ENCODE measurements at regions not wholly inside any gene's neighbourhood (a gene's known extent, or its start where the extent isn't known, plus 50 kb on each side); places are given as distances from the start of the nearest gene placed in this dataset.

GRCh38 chr6:91243436-91243835 lies 656.6 kb upstream of the MAP3K7 start:
- DNase-seq (ENCODE audit: low read depth) = no peak
- H3K4me3 ChIP-seq (ENCODE audit: low read depth, low read length) = no peak overlapping the region
- TF ChIP-seq, protein P1, sequence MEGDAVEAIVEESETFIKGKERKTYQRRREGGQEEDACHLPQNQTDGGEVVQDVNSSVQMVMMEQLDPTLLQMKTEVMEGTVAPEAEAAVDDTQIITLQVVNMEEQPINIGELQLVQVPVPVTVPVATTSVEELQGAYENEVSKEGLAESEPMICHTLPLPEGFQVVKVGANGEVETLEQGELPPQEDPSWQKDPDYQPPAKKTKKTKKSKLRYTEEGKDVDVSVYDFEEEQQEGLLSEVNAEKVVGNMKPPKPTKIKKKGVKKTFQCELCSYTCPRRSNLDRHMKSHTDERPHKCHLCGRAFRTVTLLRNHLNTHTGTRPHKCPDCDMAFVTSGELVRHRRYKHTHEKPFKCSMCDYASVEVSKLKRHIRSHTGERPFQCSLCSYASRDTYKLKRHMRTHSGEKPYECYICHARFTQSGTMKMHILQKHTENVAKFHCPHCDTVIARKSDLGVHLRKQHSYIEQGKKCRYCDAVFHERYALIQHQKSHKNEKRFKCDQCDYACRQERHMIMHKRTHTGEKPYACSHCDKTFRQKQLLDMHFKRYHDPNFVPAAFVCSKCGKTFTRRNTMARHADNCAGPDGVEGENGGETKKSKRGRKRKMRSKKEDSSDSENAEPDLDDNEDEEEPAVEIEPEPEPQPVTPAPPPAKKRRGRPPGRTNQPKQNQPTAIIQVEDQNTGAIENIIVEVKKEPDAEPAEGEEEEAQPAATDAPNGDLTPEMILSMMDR (IDR thresholded peaks at IDR 0.05; ENCODE audit: control insufficient read depth, extremely low read depth, insufficient read depth) = no peak

- TF ChIP-seq, protein P1 (IDR thresholded peaks at IDR 0.05; ENCODE audit: control insufficient read depth, extremely low read depth, insufficient read depth) = no peak
- no peak overlapping the region for H3K4me3 ChIP-seq (ENCODE audit: low read depth, low read length)
- DNase-seq (ENCODE audit: low read depth) = no peak
Observed at GRCh38 chr6:91242614-91242949, 655.7 kb upstream of the MAP3K7 start.

GRCh38 chr6:91241946-91242613 lies 655.2 kb upstream of the MAP3K7 start:
- DNase-seq (ENCODE audit: low read depth) = no peak
- H3K4me3 ChIP-seq (ENCODE audit: low read depth, low read length) = no peak overlapping the region
- TF ChIP-seq, protein P1 (IDR thresholded peaks at IDR 0.05; ENCODE audit: control insufficient read depth, extremely low read depth, insufficient read depth) = no peak

DNA sequence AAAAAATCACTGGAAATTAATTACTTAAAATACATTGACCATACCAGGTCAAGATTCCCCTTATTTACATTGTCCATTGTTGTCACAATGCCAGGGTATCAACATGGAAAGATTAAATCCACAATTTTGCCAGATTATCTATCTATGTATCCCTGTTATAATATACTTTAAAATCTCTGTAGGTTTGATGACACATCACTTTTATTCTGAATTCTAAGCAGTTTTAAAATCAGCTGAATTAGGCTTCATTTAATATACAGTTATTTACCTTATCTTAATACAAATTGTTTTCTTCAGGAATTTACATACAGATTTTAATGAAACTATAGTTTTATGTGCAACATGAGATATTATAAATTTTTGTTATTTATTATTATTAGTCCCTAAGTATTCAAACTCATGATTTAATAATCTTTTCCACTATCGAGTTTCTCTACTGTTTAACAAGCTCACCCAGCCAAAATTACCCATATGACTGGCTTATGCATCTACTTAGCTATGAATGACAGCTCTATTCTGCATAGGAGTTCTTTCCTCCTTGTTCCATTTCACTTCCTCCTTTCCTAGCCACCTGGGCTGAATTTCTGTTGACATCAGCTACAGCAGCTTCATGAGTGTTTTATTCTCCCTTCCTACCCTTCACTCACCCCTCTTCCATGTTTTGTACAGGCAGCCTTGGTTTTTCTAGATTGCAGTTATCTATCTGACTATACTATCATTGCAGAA lies 654.2 kb upstream of the MAP3K7 start:
- TF ChIP-seq, protein P1 (IDR thresholded peaks at IDR 0.05; ENCODE audit: control insufficient read depth, extremely low read depth, insufficient read depth) = no peak
- no peak for DNase-seq (ENCODE audit: low read depth)
- H3K4me3 ChIP-seq (ENCODE audit: low read depth, low read length) = no peak overlapping the region

- no peak overlapping the region for H3K4me3 ChIP-seq (ENCODE audit: low read depth, low read length)
- no peak for DNase-seq (ENCODE audit: low read depth)
- TF ChIP-seq, protein P1 (IDR thresholded peaks at IDR 0.05; ENCODE audit: control insufficient read depth, extremely low read depth, insufficient read depth) = no peak
Observed at GRCh38 chr6:91221072-91221720, 634.3 kb upstream of the MAP3K7 start.

DNA sequence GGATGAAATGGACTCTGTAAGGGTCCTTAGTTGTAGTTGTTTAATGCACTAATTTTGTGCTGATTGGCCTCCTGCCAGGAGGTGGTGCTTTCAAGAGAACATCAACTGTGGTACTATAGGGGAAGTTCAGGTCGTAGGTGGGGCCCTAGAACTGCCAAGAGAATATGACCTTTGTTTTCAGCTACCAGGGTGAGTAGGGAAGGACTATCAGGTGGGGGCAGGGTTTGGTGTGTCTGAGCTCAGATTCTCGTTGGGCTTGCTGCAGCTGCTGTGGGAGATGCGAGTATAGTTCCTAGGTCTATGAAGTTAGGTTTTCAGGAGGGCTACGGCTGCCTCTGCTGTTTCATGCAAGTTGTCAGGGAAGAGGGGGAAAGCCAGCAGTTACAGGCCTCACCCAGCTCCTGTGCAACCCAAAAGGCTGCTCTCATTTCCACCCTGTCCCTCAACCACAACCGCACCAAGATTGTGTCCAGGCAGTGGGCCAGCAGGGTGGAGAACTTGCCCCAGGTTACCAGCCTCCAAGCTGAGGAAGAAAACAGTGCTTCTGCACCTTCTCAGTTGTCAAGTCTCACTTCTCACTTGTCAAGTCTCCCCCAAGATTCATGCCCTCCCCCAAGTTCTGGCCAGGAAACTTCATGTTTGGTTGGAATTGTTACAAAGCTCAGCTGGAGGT lies 626.5 kb upstream of the MAP3K7 start:
- H3K4me3 ChIP-seq (ENCODE audit: low read depth, low read length) = no peak overlapping the region
- DNase-seq (ENCODE audit: low read depth) = no peak
- TF ChIP-seq, protein P1 (IDR thresholded peaks at IDR 0.05; ENCODE audit: control insufficient read depth, extremely low read depth, insufficient read depth) = no peak
